GM18870 (cell line): ENCODE measurements at regions not wholly inside any gene's neighbourhood (a gene's known extent, or its start where the extent isn't known, plus 50 kb on each side); places are given as distances from the start of the nearest gene placed in this dataset.
"Not testable (repeated sequence)": the region's sequence is repeated elsewhere in the genome, so short reads cannot be mapped to it uniquely, and the experiment has no call there.

ENCODE experiments used
- ATAC-seq: cut with Tn5 transposase; IDR thresholded peaks from one replicate; pipeline ENCODE4 v1.9.1; 2021; ENCODE audit warnings: moderate library complexity; ENCODE audit not compliant: unreplicated experiment

GRCh38 chr10:123221418-123221817 is 67.2 kb downstream of the BUB3 start:
- no peak for ATAC-seq

DNA sequence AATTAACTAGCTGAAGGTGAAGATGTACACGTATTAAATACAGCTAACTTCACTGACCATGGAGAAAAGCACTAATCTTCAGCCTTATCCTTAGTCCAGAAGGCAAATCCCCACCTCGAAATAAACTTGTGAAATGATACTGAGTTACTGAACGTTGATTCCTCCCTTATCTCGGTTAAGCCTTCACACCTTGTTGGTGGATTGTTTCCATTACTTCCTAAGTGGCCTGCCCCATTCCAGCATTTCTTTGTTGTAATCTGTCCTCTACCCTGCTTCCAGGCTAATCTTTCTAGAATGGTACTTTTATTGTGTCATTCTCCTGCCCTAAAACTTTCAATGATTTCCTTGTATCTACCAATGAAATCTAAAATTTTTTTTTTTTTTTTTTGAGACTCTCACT is 68.6 kb downstream of the BUB3 start:
- no peak for ATAC-seq

- ATAC-seq: no peak
Measured at GRCh38 chr10:123227706-123228105, 73.5 kb downstream of the BUB3 start.

DNA sequence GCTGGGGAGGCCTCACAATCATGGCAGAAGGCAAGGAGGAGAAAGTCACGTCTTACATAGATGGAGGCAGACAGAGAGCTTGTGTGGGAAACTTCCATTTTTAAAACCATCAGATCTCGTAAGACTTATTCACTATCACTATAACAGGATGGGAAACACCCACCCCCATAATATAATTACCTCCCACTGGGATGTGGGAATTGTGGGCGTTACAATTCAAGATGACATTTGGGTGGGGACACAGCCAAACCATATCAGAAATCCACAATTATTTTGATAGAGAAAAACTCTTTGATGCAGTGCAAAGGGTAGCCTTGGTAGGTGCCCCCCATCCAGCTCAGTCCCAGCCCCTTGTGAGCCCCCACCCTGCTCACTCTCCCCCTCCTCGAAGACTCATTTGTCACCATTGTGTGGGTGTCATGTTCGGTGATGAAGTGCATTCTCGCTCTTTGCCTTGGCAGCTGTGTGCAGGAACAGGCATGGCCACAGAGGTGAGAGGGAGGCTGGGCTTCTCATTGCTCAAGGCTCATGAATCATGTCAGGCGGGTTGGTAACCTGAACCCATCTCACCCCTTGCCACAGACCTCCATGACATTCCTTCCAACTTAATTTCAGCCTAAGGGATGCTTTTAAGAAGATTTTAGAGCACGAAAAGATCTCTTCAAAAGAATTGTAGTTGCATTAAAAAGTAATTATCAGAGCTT is 75.9 kb downstream of the BUB3 start:
- ATAC-seq: no peak

DNA sequence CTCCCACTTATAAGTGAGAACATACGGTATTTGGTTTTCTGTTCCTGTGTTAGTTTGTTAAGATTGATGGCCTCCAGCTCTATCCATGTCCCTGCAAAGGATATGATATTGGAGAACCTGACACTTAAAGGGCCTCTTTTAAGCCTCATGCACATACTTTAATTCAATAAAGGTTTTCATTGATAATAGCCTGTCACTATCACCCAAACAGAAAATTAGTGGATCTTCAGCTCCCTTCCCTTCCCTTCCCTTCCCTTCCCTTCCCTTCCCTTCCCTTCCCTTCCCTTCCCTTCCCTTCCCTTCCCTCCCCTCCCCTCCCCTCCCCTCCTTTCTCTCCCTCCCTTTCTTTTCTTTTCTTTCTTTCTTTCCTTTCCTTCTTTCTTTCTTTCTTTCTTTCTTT is 78.7 kb downstream of the BUB3 start:
- ATAC-seq: not testable (repeated sequence)

- not testable (repeated sequence) for ATAC-seq
Measured at GRCh38 chr10:123235014-123235413, 80.8 kb downstream of the BUB3 start.

- no peak for ATAC-seq
Measured at GRCh38 chr10:123236126-123236525, 81.9 kb downstream of the BUB3 start.

DNA sequence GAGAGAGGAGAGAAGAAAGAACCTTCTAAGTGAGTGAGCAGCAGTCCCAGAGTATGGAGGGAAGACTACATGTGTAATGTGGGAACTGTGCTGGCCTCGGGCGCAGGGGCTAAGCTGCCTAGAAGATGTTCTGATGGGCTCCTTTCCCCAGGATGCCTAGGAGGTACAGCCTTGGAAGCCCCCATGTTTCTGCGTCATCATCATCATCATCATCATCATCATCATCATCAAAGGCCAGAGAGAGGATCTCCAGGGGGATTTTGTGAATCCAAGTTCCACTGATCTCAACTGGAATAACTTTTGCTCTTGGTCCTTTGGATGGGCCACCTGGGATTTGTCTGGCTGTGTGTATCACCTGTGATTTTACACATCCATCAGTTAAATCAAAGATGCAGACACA is 86.0 kb downstream of the BUB3 start:
- ATAC-seq: no peak

- ATAC-seq: no peak
Measured at GRCh38 chr10:123240776-123241175, 86.6 kb downstream of the BUB3 start.

GRCh38 chr10:123241391-123242141 is 87.4 kb downstream of the BUB3 start:
- no peak for ATAC-seq

- ATAC-seq: no peak
Measured at GRCh38 chr10:123244747-123245146, 90.5 kb downstream of the BUB3 start.

DNA sequence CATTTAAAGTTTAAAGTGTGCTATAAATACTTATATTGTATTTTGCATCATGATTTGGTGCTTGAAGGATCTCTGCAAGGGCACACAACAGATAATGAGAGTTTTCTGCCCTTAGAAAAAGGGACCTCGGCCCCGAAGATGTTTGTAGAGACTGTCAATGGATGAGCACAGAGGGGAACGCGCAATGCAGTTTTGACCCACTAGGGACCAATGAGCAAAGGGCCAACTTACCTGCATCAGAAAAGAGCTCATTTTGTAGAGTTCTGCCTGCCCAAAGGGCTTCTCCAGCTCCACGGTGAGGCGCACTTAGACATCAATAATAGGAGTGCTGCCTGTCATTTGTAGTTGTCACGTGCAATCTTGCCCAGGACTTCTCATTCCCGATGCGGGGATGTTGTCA is 91.1 kb downstream of the BUB3 start:
- ATAC-seq: no peak

- no peak for ATAC-seq
Measured at GRCh38 chr10:123249894-123250293, 95.7 kb downstream of the BUB3 start.

DNA sequence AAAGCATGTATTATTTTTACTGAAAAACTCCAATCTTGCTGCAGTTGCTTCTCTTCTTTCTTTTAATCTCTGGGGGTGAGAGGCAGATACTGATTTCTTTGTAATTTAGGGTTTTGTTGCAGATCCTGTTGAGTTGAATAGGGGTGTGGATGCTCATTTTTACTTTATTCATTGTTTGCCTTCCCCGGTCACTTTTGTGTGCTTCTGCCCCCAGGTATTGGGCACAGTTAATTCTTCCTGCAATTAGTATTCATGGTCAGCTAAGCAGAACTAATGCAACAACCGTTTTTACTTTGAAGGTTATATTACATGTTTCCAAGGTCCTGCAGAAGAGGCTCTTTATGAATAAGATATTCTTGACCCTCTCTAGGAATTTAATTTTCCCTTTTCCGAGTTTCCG is 96.4 kb downstream of the BUB3 start:
- no peak for ATAC-seq

DNA sequence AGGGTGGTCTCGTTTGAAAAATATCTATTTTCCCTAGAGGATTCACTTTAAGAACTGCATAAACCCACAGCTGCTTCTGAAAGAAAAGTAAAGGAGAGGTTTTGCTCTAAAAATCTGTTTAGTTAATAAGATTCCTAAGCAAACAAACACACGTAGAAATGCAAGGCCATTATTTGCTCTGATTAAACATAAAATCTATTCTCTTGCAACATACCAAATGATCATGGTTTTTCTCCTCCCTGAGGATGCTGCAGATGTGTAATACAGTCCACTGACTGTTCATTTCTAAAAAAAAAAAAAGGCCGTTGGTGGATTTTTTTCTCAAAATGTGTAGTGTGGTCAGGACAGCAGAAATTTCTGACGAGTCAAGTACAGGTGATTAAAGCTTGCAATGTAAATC is 98.6 kb downstream of the BUB3 start:
- no peak for ATAC-seq

DNA sequence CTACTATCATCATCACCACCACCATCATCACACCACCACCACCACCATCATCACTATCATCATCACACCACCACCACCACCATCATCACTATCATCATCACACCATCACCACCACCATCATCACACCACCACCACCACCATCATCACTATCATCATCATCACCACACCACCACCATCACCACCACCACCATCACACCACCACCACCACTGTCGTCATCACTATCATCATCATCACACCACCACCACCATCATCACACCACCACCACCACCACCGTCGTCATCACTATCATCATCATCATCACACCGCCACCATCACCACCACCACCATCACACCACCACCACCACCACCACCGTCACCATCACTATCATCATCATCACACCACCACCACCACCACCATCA is 100.1 kb downstream of the BUB3 start:
- not testable (repeated sequence) for ATAC-seq

DNA sequence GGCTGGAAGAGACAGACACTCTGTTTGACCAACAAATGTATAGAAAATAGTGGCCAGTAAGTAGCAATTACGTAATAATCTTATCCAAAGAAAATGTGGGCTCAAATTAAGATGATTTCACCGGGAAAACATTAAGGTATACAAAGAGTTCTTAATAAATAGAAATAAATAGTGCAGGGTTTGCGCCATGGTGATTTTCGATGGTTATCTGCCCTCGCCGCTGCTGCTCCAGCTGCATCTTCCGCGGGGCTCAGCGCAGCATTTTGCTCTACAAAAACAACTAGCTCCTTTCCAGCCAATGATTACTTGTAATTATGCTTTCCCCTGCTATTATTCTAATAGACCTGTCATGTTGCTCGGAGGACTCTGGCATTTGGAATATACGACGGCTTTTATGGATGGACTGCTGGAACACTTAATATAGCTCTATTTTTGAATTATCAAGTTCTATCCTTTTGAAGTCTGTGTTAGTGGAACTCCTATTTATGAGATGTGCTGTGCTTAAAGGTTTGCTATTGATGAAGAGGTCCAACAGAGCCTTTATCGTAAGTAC is 103.8 kb downstream of the BUB3 start:
- no peak for ATAC-seq

DNA sequence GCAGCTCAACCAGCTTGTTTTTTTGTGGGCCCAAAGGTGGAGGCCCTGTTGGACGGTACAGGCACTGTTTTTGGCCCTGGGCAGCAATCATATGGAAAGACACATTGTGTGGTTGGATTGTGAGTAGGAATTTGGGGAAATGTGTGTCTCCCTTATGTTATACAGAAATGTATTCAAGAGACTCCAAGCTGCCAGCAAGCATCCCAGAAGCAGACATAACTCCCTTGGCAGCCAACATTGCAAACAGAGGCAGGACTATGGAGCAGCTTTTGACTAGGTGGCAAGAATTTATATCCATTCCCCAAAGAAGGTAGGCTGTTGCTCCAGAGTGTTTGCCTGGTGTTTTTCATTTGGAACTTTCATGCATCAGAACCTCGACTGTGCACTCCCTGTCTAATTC is 104.9 kb downstream of the BUB3 start:
- no peak for ATAC-seq

GRCh38 chr10:123259791-123260190 is 105.6 kb downstream of the BUB3 start:
- no peak for ATAC-seq

- no peak for ATAC-seq
Measured at GRCh38 chr10:123262456-123262855, 108.3 kb downstream of the BUB3 start.

DNA sequence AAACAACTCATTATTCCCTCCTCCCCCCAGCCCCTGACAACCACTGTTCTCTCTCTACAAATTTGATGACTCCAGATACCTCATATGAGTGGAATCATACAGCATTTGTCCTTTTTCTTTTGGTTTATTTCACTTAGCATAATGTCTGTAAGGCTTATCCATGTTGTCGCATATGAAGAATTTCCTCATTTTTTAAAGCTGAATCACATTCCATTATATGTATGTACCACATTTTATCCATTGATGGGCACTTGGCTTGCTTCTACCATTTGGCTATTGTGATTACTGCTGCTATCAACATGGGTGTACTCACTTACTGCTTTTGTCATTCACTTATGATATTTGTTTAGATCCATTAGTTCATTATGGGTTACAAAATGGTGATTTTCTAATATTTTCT is 112.8 kb downstream of the BUB3 start:
- no peak for ATAC-seq

DNA sequence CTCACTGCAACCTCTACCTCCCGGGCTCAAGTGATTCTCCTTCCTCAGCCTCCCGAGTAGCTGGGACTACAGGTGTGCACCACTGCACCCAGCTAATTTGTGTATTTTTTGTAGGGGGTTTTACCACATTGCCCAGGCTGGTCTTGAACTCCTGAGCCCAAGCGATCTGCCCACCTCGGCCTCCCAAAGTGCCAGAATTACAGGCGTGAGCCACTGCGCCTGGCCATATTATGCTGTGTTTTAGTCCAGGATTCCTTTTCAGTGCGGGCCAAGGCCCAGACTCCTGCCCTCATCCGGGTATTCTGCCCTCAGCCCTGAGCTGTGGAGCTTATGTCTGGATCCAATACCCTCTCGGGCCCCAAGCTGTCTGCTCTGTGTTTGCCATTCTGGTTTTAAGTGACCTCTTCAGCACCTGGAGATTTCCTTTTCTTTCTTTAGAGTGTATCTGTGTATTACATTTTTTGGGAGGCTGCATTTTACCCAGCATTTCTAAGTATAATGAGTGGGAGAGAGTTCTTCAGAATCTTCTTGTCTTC is 114.9 kb downstream of the BUB3 start:
- ATAC-seq: no peak
